PFSK-1 (cell line): ENCODE measurements at regions not wholly inside any gene's neighbourhood (a gene's known extent, or its start where the extent isn't known, plus 50 kb on each side); places are given as distances from the start of the nearest gene placed in this dataset.

Source experiments
- FOXP2 ChIP-seq: optimal IDR thresholded peaks from 2 replicates; pipeline ENCODE3; 2011; ENCODE audit warnings: borderline replicate concordance, control low read depth, inconsistent platforms; ENCODE audit not compliant: insufficient read depth; ENCODE audit errors: extremely low read length, extremely low read depth
- POLR2AphosphoS5 ChIP-seq: IDR thresholded peaks from 2 replicates; pipeline ENCODE4 v1.6.1; 2012; ENCODE audit warnings: low read depth, mild to moderate bottlenecking, control low read depth, low read length, moderate library complexity
- REST ChIP-seq, 2 experiments: IDR thresholded peaks; 2 replicates each; pipeline versions ENCODE4 v1.6.1 to v1.8.0; 2011 to 2012; ENCODE audit warnings: low read depth in 2 of 2, low read length in 2 of 2, control low read depth in 1 of 2, inconsistent platforms in 1 of 2, mild to moderate bottlenecking in 1 of 2, moderate library complexity in 1 of 2; ENCODE audit not compliant: insufficient read depth in 1 of 2
- SIN3A ChIP-seq: IDR thresholded peaks from 2 replicates; pipeline ENCODE4 v1.6.1; 2012; ENCODE audit warnings: mild to moderate bottlenecking, low read length, moderate library complexity, borderline replicate concordance; ENCODE audit not compliant: insufficient read depth
- TAF1 ChIP-seq: IDR thresholded peaks from 2 replicates; pipeline ENCODE4 v1.6.1; 2012; ENCODE audit warnings: low read length, control low read depth, borderline replicate concordance; ENCODE audit not compliant: insufficient read depth

- TF ChIP-seq REST (IDR thresholded peaks at IDR 0.05; ENCODE audit: insufficient read depth in 1 of 2, low read depth in 2 of 2, low read length in 2 of 2) = no peak
- no peak for TF ChIP-seq POLR2AphosphoS5
- TF ChIP-seq FOXP2 = no peak
- no peak for TF ChIP-seq TAF1
- no peak for TF ChIP-seq SIN3A
These were observed 350.9 kb downstream of the C12orf75 start for GRCh38 chr12:105681341-105681740.
